ENCODE measurements at regions not wholly inside any gene's neighbourhood (a gene's known extent, or its start where the extent isn't known, plus 50 kb on each side); places are given as distances from the start of the nearest gene placed in this dataset.

GRCh38 chr4:18572481-18572880 is 550.9 kb upstream of the LCORL start:
- Histone ChIP-seq H3K36me3 (no peaks in the 10 kb centered on the region), H3K27me3 (no peaks in the 10 kb centered on the region), H3K9me3 (no peaks in the 10 kb centered on the region), H3K4me1 (no peaks in the 10 kb centered on the region), H3K4me3 (no peak overlapping the region), H3K27ac (no peak overlapping the region)
- WGBS, 2 donors, result 71 to 74% methylated on average over 1 of the region's 1 CpG
- ATAC-seq (ENCODE audit: low FRiP score in 2 of 2) (no peak), DNase-seq (no peak)
- TF ChIP-seq EP300 (IDR thresholded peaks at IDR 0.05), result no peak
- TF ChIP-seq CTCF (IDR thresholded peaks at IDR 0.05), result no peak
- no peak for TF ChIP-seq POLR2A (IDR thresholded peaks at IDR 0.05)
- TF ChIP-seq POLR2AphosphoS5 (IDR thresholded peaks at IDR 0.05), result no peak

- 27 to 65% methylated on average over 1 to 2 of the region's 2 CpGs for WGBS, 2 donors
- no peak for ATAC-seq (ENCODE audit: low FRiP score in 2 of 2)
- DNase-seq, result no peak
- H3K27me3 ChIP-seq, result no peaks in the 10 kb centered on the region
- H3K27ac ChIP-seq, result no peak overlapping the region
- H3K36me3 ChIP-seq, result no peaks in the 10 kb centered on the region
- no peak overlapping the region for H3K4me3 ChIP-seq
- H3K9me3 ChIP-seq, result no peaks in the 10 kb centered on the region
- H3K4me1 ChIP-seq, result no peaks in the 10 kb centered on the region
- TF ChIP-seq EP300 (IDR thresholded peaks at IDR 0.05) (no peak), POLR2A (IDR thresholded peaks at IDR 0.05) (no peak), CTCF (IDR thresholded peaks at IDR 0.05) (no peak), POLR2AphosphoS5 (IDR thresholded peaks at IDR 0.05) (no peak)
These were observed 549.8 kb upstream of the LCORL start for GRCh38 chr4:18571301-18571761.

GRCh38 chr4:18570370-18570769 is 548.8 kb upstream of the LCORL start:
- no peaks in the 10 kb centered on the region for H3K4me1 ChIP-seq
- 50 to 60% methylated on average over 3 of the region's 3 CpGs for WGBS, 2 donors
- no peak overlapping the region for H3K27ac ChIP-seq
- DNase-seq, result no peak
- H3K9me3 ChIP-seq, result no peaks in the 10 kb centered on the region
- no peak for TF ChIP-seq POLR2A (IDR thresholded peaks at IDR 0.05)
- no peak for TF ChIP-seq CTCF (IDR thresholded peaks at IDR 0.05)
- TF ChIP-seq POLR2AphosphoS5 (IDR thresholded peaks at IDR 0.05), result no peak
- TF ChIP-seq EP300 (IDR thresholded peaks at IDR 0.05), result no peak
- no peaks in the 10 kb centered on the region for H3K36me3 ChIP-seq
- ATAC-seq (ENCODE audit: low FRiP score in 2 of 2), result no peak
- H3K4me3 ChIP-seq, result no peak overlapping the region
- H3K27me3 ChIP-seq, result no peaks in the 10 kb centered on the region

GRCh38 chr4:18568600-18568999 is 547.0 kb upstream of the LCORL start:
- Histone ChIP-seq H3K27ac (no peak overlapping the region), H3K36me3 (no peaks in the 10 kb centered on the region), H3K27me3 (no peaks in the 10 kb centered on the region), H3K4me3 (no peak overlapping the region), H3K9me3 (no peaks in the 10 kb centered on the region), H3K4me1 (no peaks in the 10 kb centered on the region)
- TF ChIP-seq POLR2AphosphoS5 (IDR thresholded peaks at IDR 0.05) (no peak), POLR2A (IDR thresholded peaks at IDR 0.05) (no peak), CTCF (IDR thresholded peaks at IDR 0.05) (no peak)
- DNase-seq (no peak), ATAC-seq (ENCODE audit: low FRiP score in 2 of 2) (no peak)
- WGBS, 2 donors, result 47 to 57% methylated on average over 2 of the region's 2 CpGs

- Histone ChIP-seq H3K4me1 (no peaks in the 10 kb centered on the region), H3K9me3 (no peaks in the 10 kb centered on the region), H3K27ac (no peak overlapping the region), H3K36me3 (no peaks in the 10 kb centered on the region), H3K27me3 (no peaks in the 10 kb centered on the region), H3K4me3 (no peak overlapping the region)
- TF ChIP-seq EP300 (IDR thresholded peaks at IDR 0.05) (no peak), POLR2AphosphoS5 (IDR thresholded peaks at IDR 0.05) (no peak), CTCF (IDR thresholded peaks at IDR 0.05) (no peak), POLR2A (IDR thresholded peaks at IDR 0.05) (no peak)
- 73 to 79% methylated on average over 9 of the region's 9 CpGs for WGBS, 2 donors
- DNase-seq, result no peak
- no peak for ATAC-seq (ENCODE audit: low FRiP score in 2 of 2)
These were observed 545.6 kb upstream of the LCORL start for GRCh38 chr4:18566970-18567799.
